NB4 (cell line): ENCODE measurements at regions not wholly inside any gene's neighbourhood (a gene's known extent, or its start where the extent isn't known, plus 50 kb on each side); places are given as distances from the start of the nearest gene placed in this dataset.

Experiments used
- CTCF ChIP-seq: IDR thresholded peaks from one replicate; pipeline ENCODE4 v1.5.1; 2012; ENCODE audit warnings: low read depth, low read length
- POLR2A ChIP-seq: IDR thresholded peaks from 2 replicates; pipeline ENCODE4 v1.6.1; 2011; ENCODE audit warnings: mild to moderate bottlenecking; ENCODE audit not compliant: insufficient read length; ENCODE audit errors: extremely low read depth

GRCh38 chr9:82706786-82707185 is 356.2 kb downstream of the RASEF start:
- no peak for TF ChIP-seq CTCF
- TF ChIP-seq POLR2A: no peak
